K562 (cell line): ENCODE measurements at regions not wholly inside any gene's neighbourhood (a gene's known extent, or its start where the extent isn't known, plus 50 kb on each side); places are given as distances from the start of the nearest gene placed in this dataset.

Experiments
- ATAC-seq: fragments of 200-7000 bp; cut with Tn5 transposase; 3 replicates; pipeline ENCODE4 v1.9.1; 2020; ENCODE audit warnings: moderate library complexity
- BruUV-seq: library from RNA; stranded (reverse); fragments of 400-500 nt; replicated peaks from 2 replicates; lab custom pipeline; 2021; lab: Mats Ljungman, UMichigan
- CTCF ChIA-PET: fragments of 300-600 bp; formaldehyde crosslinking; extraction: SDS; loops from one replicate; lab custom pipeline; 2021; ENCODE audit warnings: low intra/inter-chr PET ratio; lab: Yijun Ruan, JAX
- POLR2A ChIA-PET: fragments of 300-600, 350-650 bp; sonication (Branson Sonifier 250); formaldehyde crosslinking; extraction: SDS; loops from one replicate; lab custom pipeline; 2021; ENCODE audit warnings: antibody characterized with exemption, inconsistent platforms; lab: Yijun Ruan, JAX
- DNase-seq, 4 experiments: peaks; one replicate each; pipeline versions ENCODE4 v3.0.0 to v3.0.0-alpha.2; 2011 to 2018; ENCODE audit warnings: low spot score in 3 of 4, mixed read lengths in 3 of 4; ENCODE audit errors: extremely low read depth in 1 of 4
- FAIRE-seq: peaks from 2 replicates; lab custom pipeline; 2011; peaks lifted over from hg19 to GRCh38; lab: Jason Lieb, UNC
- H2AFZ ChIP-seq: 2 replicates; pipeline ENCODE4 v1.6.0; 2011; ENCODE audit warnings: low read depth, low read length, control low read depth, inconsistent platforms
- H3K27ac ChIP-seq: fragments of 200-600 bp; 3 replicates; pipeline ENCODE4 v1.8.0; 2011; ENCODE audit warnings: low read depth, mild to moderate bottlenecking, control low read depth, inconsistent platforms, low read length, moderate library complexity, mixed read lengths; ENCODE audit errors: extremely low read depth
- H3K27me3 ChIP-seq, 2 experiments: fragments of 300-600 bp in 1 of 2; 2 replicates in 1 of 2; 3 replicates in 1 of 2; pipeline versions ENCODE4 v1.6.0 to v1.8.0; 2011; ENCODE audit warnings: inconsistent platforms in 2 of 2, low read length in 2 of 2, mild to moderate bottlenecking in 1 of 2, mixed read lengths in 1 of 2, moderate library complexity in 1 of 2; ENCODE audit not compliant: control insufficient read depth in 2 of 2, insufficient read depth in 2 of 2
- H3K36me3 ChIP-seq: fragments of 300-600 bp; 3 replicates; pipeline ENCODE4 v1.8.0; 2011; ENCODE audit warnings: mild to moderate bottlenecking, low read length, inconsistent platforms; ENCODE audit not compliant: control insufficient read depth, insufficient read depth
- H3K4me1 ChIP-seq, 2 experiments: fragments of 200-600 bp in 1 of 2; replicated peaks in 1 of 2; 2 replicates in 1 of 2; 3 replicates in 1 of 2; pipeline versions ENCODE4 v1.5.1 to v1.8.0; 2011; ENCODE audit warnings: inconsistent platforms in 2 of 2, low read length in 2 of 2, mild to moderate bottlenecking in 1 of 2, mixed read lengths in 1 of 2, moderate library complexity in 1 of 2; ENCODE audit not compliant: control insufficient read depth in 2 of 2, insufficient read depth in 2 of 2
- H3K4me2 ChIP-seq: 2 replicates; pipeline ENCODE4 v1.6.1; 2011; ENCODE audit warnings: low read length, control low read depth, inconsistent platforms, mixed read lengths; ENCODE audit not compliant: insufficient read depth
- H3K4me3 ChIP-seq: fragments of 200-600 bp; sonication (generic), shearing (Covaris generic); 2 replicates; pipeline ENCODE4 v1.5.1; 2016; ENCODE audit warnings: control low read depth, inconsistent platforms
- H3K79me2 ChIP-seq: fragments of 200-600 bp; 3 replicates; pipeline ENCODE4 v1.8.0; 2011; ENCODE audit warnings: low read length, inconsistent platforms; ENCODE audit not compliant: control insufficient read depth, insufficient read depth
- H3K9ac ChIP-seq, 2 experiments: 2 replicates each; pipeline versions ENCODE4 v1.6.0 to v1.6.1; 2011; ENCODE audit warnings: low read depth in 2 of 2, low read length in 2 of 2, control low read depth in 1 of 2, inconsistent platforms in 1 of 2, mild to moderate bottlenecking in 1 of 2, mixed read lengths in 1 of 2; ENCODE audit not compliant: insufficient read depth in 1 of 2
- H3K9me1 ChIP-seq: one replicate; pipeline ENCODE4 v1.6.0; 2011; ENCODE audit warnings: inconsistent platforms, mild to moderate bottlenecking, low read length, moderate library complexity; ENCODE audit not compliant: control insufficient read depth, insufficient read depth
- H3K9me3 ChIP-seq: replicated peaks from 2 replicates; pipeline ENCODE4 v1.5.1; 2011; ENCODE audit warnings: low read depth, low read length, inconsistent platforms; ENCODE audit not compliant: control insufficient read depth, insufficient read depth
- H4K20me1 ChIP-seq: replicated peaks from 2 replicates; pipeline ENCODE4 v1.6.1; 2011; ENCODE audit warnings: low read length, inconsistent platforms, mixed read lengths; ENCODE audit not compliant: control insufficient read depth, insufficient read depth
- CBFA2T3 ChIP-seq: fragments of 450-650 bp; IDR thresholded peaks from 2 replicates; pipeline ENCODE4 v1.6.1; 2017
- EP400 ChIP-seq: fragments of 450-650 bp; IDR thresholded peaks from 2 replicates; pipeline ENCODE4 v1.6.1; 2017; ENCODE audit warnings: antibody characterized with exemption, mild to moderate bottlenecking, moderate library complexity
- GABPB1 ChIP-seq: sonication (generic); formaldehyde crosslinking; IDR thresholded peaks from 2 replicates; pipeline ENCODE4 v1.8.0; 2022; ENCODE audit warnings: mild to moderate bottlenecking, missing genetic modification reagents
- HNRNPK ChIP-seq: fragments of 200-400 bp; formaldehyde crosslinking; IDR thresholded peaks from one replicate; pipeline ENCODE4 v1.6.1; 2018; ENCODE audit warnings: mild to moderate bottlenecking, low read depth, low read length; ENCODE audit not compliant: poor library complexity, severe bottlenecking
- KDM1A ChIP-seq, 2 experiments: fragments of 450-650 bp; IDR thresholded peaks; 2 replicates each; pipeline ENCODE4 v1.6.1; 2016; ENCODE audit warnings: mild to moderate bottlenecking in 2 of 2
- KDM5B ChIP-seq: fragments of 200-600 bp; sonication (generic); IDR thresholded peaks from 2 replicates; pipeline ENCODE4 v1.6.1; 2012; ENCODE audit warnings: low read depth, mild to moderate bottlenecking, moderate library complexity, low read length, control low read depth, inconsistent platforms; ENCODE audit not compliant: insufficient replicate concordance
- MEIS2 ChIP-seq: fragments of 450-650 bp; IDR thresholded peaks from 2 replicates; pipeline ENCODE4 v1.6.1; 2014; ENCODE audit warnings: mild to moderate bottlenecking; ENCODE audit not compliant: partially characterized antibody
- MTA1 ChIP-seq: fragments of 450-650 bp; IDR thresholded peaks from 2 replicates; pipeline ENCODE4 v1.6.1; 2017; ENCODE audit warnings: borderline replicate concordance
- MTF1 ChIP-seq: fragments of 250-450 bp; sonication (Bioruptor Pico); IDR thresholded peaks from 2 replicates; pipeline ENCODE4 v1.9.0; 2021; ENCODE audit warnings: moderate library complexity, mild to moderate bottlenecking, inconsistent platforms, borderline replicate concordance
- NCOA1 ChIP-seq: fragments of 450-650 bp; IDR thresholded peaks from 2 replicates; pipeline ENCODE4 v1.6.1; 2016; ENCODE audit warnings: low read depth
- NFRKB ChIP-seq: fragments of 450-650 bp; IDR thresholded peaks from 2 replicates; pipeline ENCODE4 v1.6.1; 2016; ENCODE audit warnings: low read depth
- SAP30 ChIP-seq: fragments of 200-600 bp; sonication (generic); IDR thresholded peaks from 2 replicates; pipeline ENCODE4 v1.6.1; 2012; ENCODE audit warnings: borderline replicate concordance, low read depth, mild to moderate bottlenecking, moderate library complexity, low read length, control low read depth, inconsistent platforms; ENCODE audit not compliant: insufficient read depth, poor library complexity, severe bottlenecking
- THRAP3 ChIP-seq: fragments of 450-650 bp; IDR thresholded peaks from 2 replicates; pipeline ENCODE4 v1.6.1; 2016; ENCODE audit warnings: mild to moderate bottlenecking, inconsistent platforms, borderline replicate concordance
- ZC3H8 ChIP-seq: fragments of 450-650 bp; IDR thresholded peaks from 2 replicates; pipeline ENCODE4 v1.6.1; 2017
- ZNF174 ChIP-seq: fragments of 250-450 bp; sonication (Bioruptor Pico); IDR thresholded peaks from 2 replicates; pipeline ENCODE4 v1.4.0; 2020; ENCODE audit warnings: mild to moderate bottlenecking
- ZNF347 ChIP-seq: fragments of 450-650 bp; formaldehyde crosslinking; IDR thresholded peaks from 2 replicates; pipeline ENCODE4 v1.4.0; 2020; ENCODE audit warnings: low read depth, mild to moderate bottlenecking, moderate library complexity
- ZNF57 ChIP-seq: fragments of 450-650 bp; formaldehyde crosslinking; IDR thresholded peaks from 2 replicates; pipeline ENCODE4 v1.4.0; 2020; ENCODE audit warnings: mild to moderate bottlenecking, moderate library complexity
- ZNF780A ChIP-seq: fragments of 250-450 bp; sonication (Bioruptor Pico); IDR thresholded peaks from 2 replicates; pipeline ENCODE4 v1.5.0; 2021; ENCODE audit warnings: mild to moderate bottlenecking
- WGBS: fragments of 100-300 bp; shearing (Covaris generic); methylation state at CpG from one replicate; pipeline ENCODE4 v1.1.6; 2016; ENCODE audit warnings: low coverage, mixed read lengths; ENCODE audit not compliant: insufficient coverage; ENCODE audit errors: missing lambda C conversion rate; 5-methylcytosine and 5-hydroxymethylcytosine counted together
- in situ Hi-C: fragments of 300-500 bp; cut with MboI; formaldehyde crosslinking; loops from 4 replicates; pipeline ENCODE4 v1.15.0; 2018; ENCODE audit warnings: inconsistent platforms, mixed read lengths
- intact Hi-C: fragments of 100-400 bp; cut with micrococcal nuclease; formaldehyde crosslinking; loops from 2 replicates; pipeline ENCODE4 v1.14.2; 2022
- TF ChIP-seq, protein P1 (sequence below): IDR thresholded peaks from 2 replicates; pipeline ENCODE4 v1.6.1; 2011; ENCODE audit not compliant: insufficient read length; ENCODE audit errors: extremely low read depth
- TF ChIP-seq, protein P2 (sequence below): fragments of 450-650 bp; formaldehyde crosslinking; IDR thresholded peaks from 2 replicates; pipeline ENCODE4 v1.4.0; 2020; ENCODE audit warnings: mild to moderate bottlenecking

DNA sequence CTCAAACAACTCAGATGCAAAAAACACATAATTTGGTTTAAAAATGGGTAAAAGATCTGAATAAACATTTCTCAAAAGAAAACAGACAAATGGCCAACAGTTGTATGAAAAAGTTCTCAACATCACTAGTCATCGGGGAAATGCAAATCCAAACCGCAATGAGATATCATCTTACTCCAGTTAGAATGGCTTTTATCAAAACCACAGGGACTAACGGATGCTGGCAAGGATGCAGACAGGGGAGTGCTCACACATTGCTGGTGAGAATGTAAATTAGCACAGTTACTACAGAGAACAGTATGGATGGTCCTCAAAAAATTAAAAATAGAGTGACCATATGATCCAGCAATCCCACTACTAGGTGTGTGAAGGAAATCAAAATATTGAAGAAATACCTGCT lies 589.1 kb upstream of the ADAMTS16 start:
- no peak for ATAC-seq
- H3K9me3 ChIP-seq = no peaks in the 10 kb centered on the region
- in situ Hi-C loops = no loop called here
- H3K4me3 ChIP-seq = no peak overlapping the region
- no peaks in the 10 kb centered on the region for H3K4me1 ChIP-seq
- ChIA-PET CTCF (no interaction called here), POLR2A (no interaction called here)
- H3K4me2 ChIP-seq = no peak overlapping the region
- H3K9me1 ChIP-seq = no peaks in the 10 kb centered on the region
- H3K36me3 ChIP-seq = no peaks in the 10 kb centered on the region
- TF ChIP-seq NCOA1 (no peak), GABPB1 (CRISPR knock-in tag) (no peak), ZNF57 (CRISPR knock-in tag) (no peak), MEIS2 (no peak), KDM5B (no peak), ZNF347 (CRISPR knock-in tag) (no peak), NFRKB (no peak), KDM1A (IDR thresholded peaks at IDR 0.05) (no peak), EP400 (no peak), THRAP3 (no peak), ZNF780A (CRISPR knock-in tag) (no peak), SAP30 (no peak), HNRNPK (no peak), MTF1 (CRISPR knock-in tag) (no peak), ZNF174 (no peak), MTA1 (no peak), CBFA2T3 (no peak), ZC3H8 (no peak)
- TF ChIP-seq, protein P1, sequence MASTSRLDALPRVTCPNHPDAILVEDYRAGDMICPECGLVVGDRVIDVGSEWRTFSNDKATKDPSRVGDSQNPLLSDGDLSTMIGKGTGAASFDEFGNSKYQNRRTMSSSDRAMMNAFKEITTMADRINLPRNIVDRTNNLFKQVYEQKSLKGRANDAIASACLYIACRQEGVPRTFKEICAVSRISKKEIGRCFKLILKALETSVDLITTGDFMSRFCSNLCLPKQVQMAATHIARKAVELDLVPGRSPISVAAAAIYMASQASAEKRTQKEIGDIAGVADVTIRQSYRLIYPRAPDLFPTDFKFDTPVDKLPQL = no peak
- TF ChIP-seq, protein P2, sequence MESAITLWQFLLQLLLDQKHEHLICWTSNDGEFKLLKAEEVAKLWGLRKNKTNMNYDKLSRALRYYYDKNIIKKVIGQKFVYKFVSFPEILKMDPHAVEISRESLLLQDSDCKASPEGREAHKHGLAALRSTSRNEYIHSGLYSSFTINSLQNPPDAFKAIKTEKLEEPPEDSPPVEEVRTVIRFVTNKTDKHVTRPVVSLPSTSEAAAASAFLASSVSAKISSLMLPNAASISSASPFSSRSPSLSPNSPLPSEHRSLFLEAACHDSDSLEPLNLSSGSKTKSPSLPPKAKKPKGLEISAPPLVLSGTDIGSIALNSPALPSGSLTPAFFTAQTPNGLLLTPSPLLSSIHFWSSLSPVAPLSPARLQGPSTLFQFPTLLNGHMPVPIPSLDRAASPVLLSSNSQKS = no peak
- no peaks in the 10 kb centered on the region for H3K79me2 ChIP-seq
- H3K9ac ChIP-seq = no peak overlapping the region
- no TSS peak for BruUV-seq
- WGBS = 4% methylated on average over 3 of the region's 3 CpGs
- no peak for FAIRE-seq
- no peak overlapping the region for H2AFZ ChIP-seq
- H3K27ac ChIP-seq = no peak overlapping the region
- intact Hi-C loops = no loop called here
- H3K27me3 ChIP-seq = no peaks in the 10 kb centered on the region
- H4K20me1 ChIP-seq = no peaks in the 10 kb centered on the region
- DNase-seq = no peak
